ENCODE measurements at regions not wholly inside any gene's neighbourhood (a gene's known extent, or its start where the extent isn't known, plus 50 kb on each side); places are given as distances from the start of the nearest gene placed in this dataset.

GRCh38 chr1:168825820-168826219 is 96.8 kb upstream of the DPT start:
- no peaks in the 10 kb centered on the region for H3K36me3 ChIP-seq (ENCODE audit: insufficient read depth, low read length)
- BruUV-seq (replicated peaks) = no TSS peak
- no peak overlapping the region for H3K4me3 ChIP-seq (ENCODE audit: low read depth, low read length, poor library complexity, severe bottlenecking)
- intact Hi-C loops (cut with micrococcal nuclease; ENCODE audit: unreplicated experiment) = no loop called here
- no peak overlapping the region for H2AFZ ChIP-seq (ENCODE audit: low read length)
- H3K9me2 ChIP-seq (ENCODE audit: insufficient read depth, low read length) = no peaks in the 10 kb centered on the region
- no peaks in the 10 kb centered on the region for H4K20me1 ChIP-seq (ENCODE audit: insufficient read depth, low read length)
- H3K79me2 ChIP-seq (ENCODE audit: insufficient read depth, low read depth, low read length) = no peaks in the 10 kb centered on the region
- TF ChIP-seq EZH2phosphoT487 (IDR thresholded peaks at IDR 0.05; ENCODE audit: borderline replicate concordance, low read depth, low read length) (no peak), CTCF (conservative IDR thresholded peaks at IDR 0.05; ENCODE audit: low read length) (no peak)
- no peak overlapping the region for H3K4me2 ChIP-seq (ENCODE audit: low read length)
- ChIA-PET POLR2A (no interaction called here), CTCF (ENCODE audit: unreplicated experiment) (no interaction called here)
- no peaks in the 10 kb centered on the region for H3K9me3 ChIP-seq (ENCODE audit: low read length)
- no peaks in the 10 kb centered on the region for H3K4me1 ChIP-seq (ENCODE audit: insufficient read depth, low read length, poor library complexity, severe bottlenecking)
- no peak overlapping the region for H3K27ac ChIP-seq (ENCODE audit: low read depth, low read length, poor library complexity, severe bottlenecking)
- no peak for DNase-seq (ENCODE audit: low spot score)

- Histone ChIP-seq H3K9me2 (ENCODE audit: insufficient read depth, low read length) (no peaks in the 10 kb centered on the region), H4K20me1 (ENCODE audit: insufficient read depth, low read length) (no peaks in the 10 kb centered on the region)
These were observed 97.3 kb upstream of the DPT start for GRCh38 chr1:168826269-168826668.

GRCh38 chr1:168827557-168827956 is 98.6 kb upstream of the DPT start:
- intact Hi-C loops (cut with micrococcal nuclease; ENCODE audit: unreplicated experiment) = no loop called here
- BruUV-seq (replicated peaks) = no TSS peak
- TF ChIP-seq CTCF (conservative IDR thresholded peaks at IDR 0.05; ENCODE audit: low read length) (no peak), EZH2phosphoT487 (IDR thresholded peaks at IDR 0.05; ENCODE audit: borderline replicate concordance, low read depth, low read length) (no peak)

More at GRCh38 chr1:168826269-168826668, 97.3 kb upstream of the DPT start:
- no peaks in the 10 kb centered on the region for H3K79me2 ChIP-seq (ENCODE audit: insufficient read depth, low read depth, low read length)
- H2AFZ ChIP-seq (ENCODE audit: low read length) = no peak overlapping the region
- CTCF ChIA-PET (ENCODE audit: unreplicated experiment) = no interaction called here
- POLR2A ChIA-PET = no interaction called here
- H3K4me3 ChIP-seq (ENCODE audit: low read depth, low read length, poor library complexity, severe bottlenecking) = no peak overlapping the region
- DNase-seq (ENCODE audit: low spot score) = no peak
- H3K9me3 ChIP-seq (ENCODE audit: low read length) = no peaks in the 10 kb centered on the region
- H3K4me2 ChIP-seq (ENCODE audit: low read length) = no peak overlapping the region
- H3K36me3 ChIP-seq (ENCODE audit: insufficient read depth, low read length) = no peaks in the 10 kb centered on the region
- H3K4me1 ChIP-seq (ENCODE audit: insufficient read depth, low read length, poor library complexity, severe bottlenecking) = no peaks in the 10 kb centered on the region
- intact Hi-C loops (cut with micrococcal nuclease; ENCODE audit: unreplicated experiment) = no loop called here
- no peak for TF ChIP-seq CTCF (conservative IDR thresholded peaks at IDR 0.05; ENCODE audit: low read length)
- no peak for TF ChIP-seq EZH2phosphoT487 (IDR thresholded peaks at IDR 0.05; ENCODE audit: borderline replicate concordance, low read depth, low read length)
- H3K27ac ChIP-seq (ENCODE audit: low read depth, low read length, poor library complexity, severe bottlenecking) = no peak overlapping the region
- no TSS peak for BruUV-seq (replicated peaks)

More at GRCh38 chr1:168827557-168827956, 98.6 kb upstream of the DPT start:
- Histone ChIP-seq H3K79me2 (ENCODE audit: insufficient read depth, low read depth, low read length) (no peaks in the 10 kb centered on the region), H3K27ac (ENCODE audit: low read depth, low read length, poor library complexity, severe bottlenecking) (no peak overlapping the region), H3K4me3 (ENCODE audit: low read depth, low read length, poor library complexity, severe bottlenecking) (no peak overlapping the region), H3K9me3 (ENCODE audit: low read length) (no peaks in the 10 kb centered on the region), H2AFZ (ENCODE audit: low read length) (no peak overlapping the region), H3K4me1 (ENCODE audit: insufficient read depth, low read length, poor library complexity, severe bottlenecking) (no peaks in the 10 kb centered on the region), H3K36me3 (ENCODE audit: insufficient read depth, low read length) (no peaks in the 10 kb centered on the region), H3K9me2 (ENCODE audit: insufficient read depth, low read length) (no peaks in the 10 kb centered on the region), H4K20me1 (ENCODE audit: insufficient read depth, low read length) (no peaks in the 10 kb centered on the region), H3K4me2 (ENCODE audit: low read length) (no peak overlapping the region)
- CTCF ChIA-PET (ENCODE audit: unreplicated experiment) = no interaction called here
- DNase-seq (ENCODE audit: low spot score) = no peak
- POLR2A ChIA-PET = no interaction called here
